ENCODE measurements at regions not wholly inside any gene's neighbourhood (a gene's known extent, or its start where the extent isn't known, plus 50 kb on each side); places are given as distances from the start of the nearest gene placed in this dataset.

DNA sequence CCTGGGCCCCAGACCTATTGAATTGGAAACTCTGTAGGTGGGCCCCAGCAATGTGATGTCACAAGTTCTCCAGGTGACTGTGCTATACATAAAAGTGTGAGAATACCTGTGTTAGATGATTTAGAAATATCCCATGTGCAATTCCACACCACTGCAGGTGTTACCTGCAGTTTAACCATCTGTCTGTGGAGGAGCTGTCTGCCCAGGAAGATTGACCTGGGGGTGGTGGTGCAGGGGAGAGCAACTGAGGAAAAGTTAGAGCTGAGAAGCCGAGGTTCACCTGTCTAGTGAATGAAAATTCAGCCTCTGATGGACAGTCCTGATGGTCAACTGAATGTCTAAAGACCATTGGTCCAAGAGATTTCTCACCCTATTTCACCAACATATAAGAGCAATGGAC is 132.2 kb upstream of the SLC24A5 start:
- TF ChIP-seq, protein P1, sequence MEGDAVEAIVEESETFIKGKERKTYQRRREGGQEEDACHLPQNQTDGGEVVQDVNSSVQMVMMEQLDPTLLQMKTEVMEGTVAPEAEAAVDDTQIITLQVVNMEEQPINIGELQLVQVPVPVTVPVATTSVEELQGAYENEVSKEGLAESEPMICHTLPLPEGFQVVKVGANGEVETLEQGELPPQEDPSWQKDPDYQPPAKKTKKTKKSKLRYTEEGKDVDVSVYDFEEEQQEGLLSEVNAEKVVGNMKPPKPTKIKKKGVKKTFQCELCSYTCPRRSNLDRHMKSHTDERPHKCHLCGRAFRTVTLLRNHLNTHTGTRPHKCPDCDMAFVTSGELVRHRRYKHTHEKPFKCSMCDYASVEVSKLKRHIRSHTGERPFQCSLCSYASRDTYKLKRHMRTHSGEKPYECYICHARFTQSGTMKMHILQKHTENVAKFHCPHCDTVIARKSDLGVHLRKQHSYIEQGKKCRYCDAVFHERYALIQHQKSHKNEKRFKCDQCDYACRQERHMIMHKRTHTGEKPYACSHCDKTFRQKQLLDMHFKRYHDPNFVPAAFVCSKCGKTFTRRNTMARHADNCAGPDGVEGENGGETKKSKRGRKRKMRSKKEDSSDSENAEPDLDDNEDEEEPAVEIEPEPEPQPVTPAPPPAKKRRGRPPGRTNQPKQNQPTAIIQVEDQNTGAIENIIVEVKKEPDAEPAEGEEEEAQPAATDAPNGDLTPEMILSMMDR (IDR thresholded peaks at IDR 0.05), result no peak
- no peak for ATAC-seq (ENCODE audit: low FRiP score)
- no peak for DNase-seq (ENCODE audit: low spot score)

DNA sequence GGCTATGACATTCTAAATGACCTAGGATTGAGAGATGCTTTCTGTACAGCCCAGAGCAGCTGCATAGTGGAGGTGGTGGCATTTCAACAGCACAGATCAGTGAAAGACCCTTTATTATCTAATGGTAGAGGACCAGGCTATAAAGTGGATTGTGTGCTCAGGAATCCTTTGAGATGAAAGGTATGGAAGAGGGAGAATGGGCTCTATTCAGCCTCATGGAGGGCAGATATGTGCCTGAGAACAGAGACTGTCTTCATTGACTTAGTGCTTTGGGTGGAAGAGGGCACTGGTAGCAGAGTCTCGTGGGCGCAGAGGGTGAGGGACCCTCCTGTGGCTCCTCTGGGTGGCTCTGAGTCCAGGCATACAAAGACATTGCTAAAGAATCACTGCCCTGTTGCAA is 130.0 kb upstream of the SLC24A5 start:
- ATAC-seq (ENCODE audit: low FRiP score) (no peak), DNase-seq (ENCODE audit: low spot score) (no peak)
- TF ChIP-seq, protein P1 (IDR thresholded peaks at IDR 0.05), result no peak

DNA sequence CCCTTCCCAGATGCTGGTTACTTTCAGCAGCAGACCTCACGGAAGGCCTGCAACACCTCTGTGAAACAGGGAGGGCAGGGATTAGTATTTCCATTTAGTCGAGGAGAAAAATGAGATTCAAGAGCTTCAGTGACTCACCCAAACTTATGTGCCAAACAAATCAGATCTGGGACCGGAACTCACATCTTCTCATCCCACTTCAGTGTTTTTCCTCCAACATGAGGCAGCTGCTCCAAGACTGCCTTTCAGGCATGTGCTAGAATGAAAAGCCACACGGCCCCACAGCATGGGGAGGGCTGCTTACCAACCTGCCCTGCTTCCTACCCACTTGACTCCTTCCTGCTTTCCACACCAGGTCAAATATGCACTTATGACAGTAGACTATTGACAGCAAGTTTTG is 129.4 kb upstream of the SLC24A5 start:
- ATAC-seq (ENCODE audit: low FRiP score) (no peak), DNase-seq (ENCODE audit: low spot score) (no peak)
- TF ChIP-seq, protein P1 (IDR thresholded peaks at IDR 0.05), result no peak

DNA sequence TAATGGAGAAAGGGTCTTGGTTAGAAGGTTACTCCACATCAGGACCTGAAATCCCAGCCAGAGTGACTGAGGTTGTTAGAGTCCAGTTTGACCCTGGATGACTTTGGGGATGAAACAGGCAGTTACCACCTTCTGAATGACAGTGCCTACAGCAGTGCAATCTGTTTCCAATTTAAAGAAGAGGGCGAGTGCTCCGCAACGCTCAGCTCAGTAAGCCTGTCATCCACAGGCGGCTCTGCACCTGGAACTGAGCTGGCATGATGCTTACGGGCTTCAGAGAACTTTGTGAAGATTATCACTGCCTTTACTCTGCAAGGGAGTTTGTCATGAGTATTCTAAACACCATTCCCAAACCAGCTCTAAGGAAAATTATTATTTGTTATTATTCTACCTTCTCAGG is 127.7 kb upstream of the SLC24A5 start:
- DNase-seq (ENCODE audit: low spot score) (no peak), ATAC-seq (ENCODE audit: low FRiP score) (no peak)
- TF ChIP-seq, protein P1 (IDR thresholded peaks at IDR 0.05), result no peak

DNA sequence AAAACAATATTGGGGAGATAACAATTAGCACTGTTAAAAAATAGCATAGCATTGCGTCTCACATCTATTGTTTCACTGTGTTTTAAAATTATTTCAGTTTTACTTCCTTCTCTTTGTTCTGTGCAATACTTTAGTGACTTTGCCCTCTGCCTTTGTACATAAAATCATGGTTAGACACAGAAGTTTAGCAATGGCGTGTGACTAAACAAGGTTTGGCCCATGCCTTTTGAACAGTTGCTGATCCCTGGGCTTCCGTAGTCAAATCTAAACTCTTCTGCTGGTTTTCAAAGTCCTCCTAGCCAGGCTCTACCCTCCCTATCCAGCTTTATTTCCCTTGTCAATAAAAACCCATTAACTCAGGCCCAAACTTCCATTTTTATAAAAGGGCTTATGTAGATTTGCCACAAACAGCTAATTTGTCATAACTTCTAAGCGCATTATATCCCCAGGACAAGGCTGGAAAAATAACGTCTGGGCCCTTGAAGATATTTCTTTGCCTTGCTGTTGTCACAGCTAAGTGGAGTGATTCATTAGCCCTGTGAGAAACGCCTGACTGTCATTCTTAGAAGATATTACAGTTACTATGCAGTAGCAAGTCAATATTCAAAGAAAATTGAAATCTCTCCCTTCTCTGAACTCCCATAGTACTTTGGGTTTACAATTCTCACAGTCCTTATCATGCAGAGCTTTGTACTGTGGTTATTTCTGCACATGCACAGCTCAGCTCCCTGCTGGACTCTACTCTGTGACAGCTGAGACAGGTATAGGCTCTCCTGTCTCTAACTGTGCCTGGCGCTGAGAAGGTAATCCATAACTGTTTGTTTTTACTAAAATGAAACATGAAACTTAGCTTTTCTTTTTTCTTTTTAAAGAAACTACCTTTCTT is 123.4 kb upstream of the SLC24A5 start:
- DNase-seq (ENCODE audit: low spot score), result no peak
- no peak for ATAC-seq (ENCODE audit: low FRiP score)
- TF ChIP-seq, protein P1 (IDR thresholded peaks at IDR 0.05), result no peak

DNA sequence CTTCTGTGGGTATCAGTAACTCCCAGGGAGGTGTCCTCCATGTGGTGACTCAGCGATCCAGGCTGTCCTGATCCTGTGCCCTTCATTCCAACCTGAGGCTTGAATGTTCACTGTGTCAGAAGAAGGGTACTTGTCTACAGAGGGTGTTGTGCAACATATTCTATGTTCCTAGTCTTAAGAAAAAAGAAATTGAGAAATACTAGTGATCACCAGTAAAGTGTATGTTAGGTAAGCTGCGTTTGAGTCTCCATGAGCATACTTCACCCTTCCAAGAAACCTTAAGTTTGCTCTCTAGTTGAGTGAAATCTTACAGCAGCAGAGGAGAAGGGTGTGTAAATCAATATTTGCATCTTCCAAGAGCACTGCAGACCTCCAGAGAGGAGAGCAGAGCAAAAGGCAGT is 122.2 kb upstream of the SLC24A5 start:
- no peak for ATAC-seq (ENCODE audit: low FRiP score)
- DNase-seq (ENCODE audit: low spot score), result no peak
- TF ChIP-seq, protein P1 (IDR thresholded peaks at IDR 0.05), result no peak
